22Rv1 (cell line): ENCODE measurements at regions not wholly inside any gene's neighbourhood (a gene's known extent, or its start where the extent isn't known, plus 50 kb on each side); places are given as distances from the start of the nearest gene placed in this dataset.

Experiments
- H3K27ac ChIP-seq: fragments of 450-650 bp; 2 replicates; pipeline ENCODE4 v1.5.1; 2017
- CTCF ChIP-seq: fragments of 450-650 bp; IDR thresholded peaks from 2 replicates; pipeline ENCODE4 v1.5.1; 2017; ENCODE audit warnings: mild to moderate bottlenecking
- ZFX ChIP-seq: fragments of 450-650 bp; IDR thresholded peaks from 2 replicates; pipeline ENCODE4 v1.6.1; 2017; ENCODE audit warnings: antibody characterized with exemption, borderline replicate concordance

DNA sequence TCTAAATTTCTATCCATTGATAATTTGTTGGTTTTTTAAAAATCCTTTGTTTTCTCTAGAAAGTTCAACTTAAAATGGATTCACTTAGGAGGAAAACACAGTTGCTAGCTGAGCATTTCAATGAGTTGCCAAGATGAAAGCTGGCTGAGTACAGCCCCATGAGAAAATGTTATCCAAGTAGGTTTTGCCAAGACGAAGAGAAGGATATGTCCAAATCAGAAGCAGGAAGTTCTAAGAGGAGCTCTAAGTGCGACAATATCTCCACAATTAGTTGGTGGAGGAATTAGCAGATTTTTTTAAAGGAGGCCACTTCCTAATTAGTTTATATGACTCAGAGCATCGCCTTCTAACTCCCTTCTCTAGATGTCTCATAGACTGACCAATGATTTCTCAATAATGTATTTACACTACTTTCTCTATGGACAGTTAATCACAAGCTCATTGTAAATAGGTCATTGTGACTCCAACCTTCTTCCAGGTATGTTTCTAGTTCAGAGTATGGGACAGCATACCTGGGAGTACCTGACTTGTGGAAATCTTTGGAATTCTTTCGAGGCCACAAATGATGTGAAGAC, 873.3 kb upstream of the SOX9 start:
- H3K27ac ChIP-seq = no peak overlapping the region
- TF ChIP-seq ZFX (no peak), CTCF (no peak)

DNA sequence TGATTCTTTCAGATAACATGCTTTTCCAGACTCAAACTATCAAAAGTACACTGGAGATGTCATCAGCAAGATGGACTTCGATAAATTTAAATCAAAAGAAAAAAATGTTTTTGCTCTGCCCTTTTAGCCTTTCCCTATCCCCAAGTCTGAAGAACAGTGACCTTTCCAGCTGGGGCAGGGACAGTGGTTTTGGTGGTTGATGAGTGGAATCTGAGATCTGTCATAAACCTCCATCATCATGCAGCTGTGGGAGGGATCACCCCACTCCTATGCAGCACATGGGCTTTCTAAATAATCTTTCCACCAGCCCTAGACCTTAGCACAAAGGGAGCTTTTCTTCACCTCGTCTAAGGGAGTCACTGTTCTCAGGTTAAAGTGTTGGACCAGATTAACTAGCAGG, 869.5 kb upstream of the SOX9 start:
- no peak overlapping the region for H3K27ac ChIP-seq
- TF ChIP-seq ZFX (no peak), CTCF (no peak)

- no peak for TF ChIP-seq CTCF
- no peak for TF ChIP-seq ZFX
- H3K27ac ChIP-seq = no peak overlapping the region
Measured at GRCh38 chr17:71251951-71252350, 868.9 kb upstream of the SOX9 start.

DNA sequence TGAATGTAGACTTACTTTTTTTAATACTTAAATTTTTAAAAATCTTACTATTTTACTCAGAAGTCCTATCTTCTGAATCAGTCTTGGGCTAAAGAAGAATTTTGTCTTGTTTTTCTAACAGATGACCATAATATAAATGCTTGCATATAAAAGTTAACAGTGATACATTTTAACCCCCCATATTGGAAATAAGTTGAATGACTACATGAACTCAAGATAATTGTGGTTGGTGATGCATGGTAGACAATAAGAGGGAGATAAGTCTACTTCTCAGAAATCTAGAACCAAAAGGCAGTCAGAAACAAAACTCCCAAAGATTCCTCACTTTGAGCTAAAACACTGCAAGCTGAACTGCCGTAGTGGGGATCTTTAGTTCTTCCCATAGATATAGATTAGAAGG, 868.4 kb upstream of the SOX9 start:
- TF ChIP-seq CTCF (no peak), ZFX (no peak)
- no peak overlapping the region for H3K27ac ChIP-seq

GRCh38 chr17:71257096-71257495, 863.7 kb upstream of the SOX9 start:
- H3K27ac ChIP-seq = no peak overlapping the region
- TF ChIP-seq CTCF = no peak
- TF ChIP-seq ZFX = no peak

GRCh38 chr17:71260366-71260940, 860.4 kb upstream of the SOX9 start:
- H3K27ac ChIP-seq = no peak overlapping the region
- TF ChIP-seq CTCF (no peak), ZFX (no peak)

DNA sequence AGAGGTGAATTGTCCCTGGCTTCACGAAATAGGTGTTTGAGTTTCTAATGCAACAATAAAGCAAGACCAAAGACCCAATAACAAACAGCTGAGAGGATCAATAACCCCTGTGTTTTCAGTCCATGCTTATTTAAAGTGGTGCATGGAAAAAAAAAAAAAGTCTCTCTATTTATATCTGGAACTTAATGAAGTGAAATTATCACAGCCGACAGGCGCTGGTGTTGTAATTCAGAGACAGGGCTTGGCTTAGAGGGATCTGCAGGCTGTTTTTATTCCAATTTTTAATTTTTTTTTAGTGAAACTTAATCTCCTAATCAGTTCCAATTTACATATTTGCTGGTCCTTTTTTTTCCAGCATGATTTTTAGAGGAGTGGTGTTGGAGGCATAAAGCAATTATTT, 858.2 kb upstream of the SOX9 start:
- TF ChIP-seq CTCF (no peak), ZFX (no peak)
- no peak overlapping the region for H3K27ac ChIP-seq
